ENCODE measurements at regions not wholly inside any gene's neighbourhood (a gene's known extent, or its start where the extent isn't known, plus 50 kb on each side); places are given as distances from the start of the nearest gene placed in this dataset.

GRCh38 chr4:173924561-173924960, 358.9 kb downstream of the FBXO8 start:
- no peak for DNase-seq (ENCODE audit: low read depth)

GRCh38 chr4:173919861-173920260, 363.6 kb downstream of the FBXO8 start:
- no peak for DNase-seq (ENCODE audit: low read depth)

GRCh38 chr4:173919196-173919595, 364.3 kb downstream of the FBXO8 start:
- peak; percentile 61 for DNase-seq (ENCODE audit: low read depth)

GRCh38 chr4:173917255-173917960, 366.1 kb downstream of the FBXO8 start:
- peak; percentile 92 for DNase-seq (ENCODE audit: low read depth)

- DNase-seq (ENCODE audit: low read depth), result no peak
Measured at GRCh38 chr4:173913496-173913895, 370.0 kb downstream of the FBXO8 start.

- no peak for DNase-seq (ENCODE audit: low read depth)
Measured at GRCh38 chr4:173912384-173912783, 371.1 kb downstream of the FBXO8 start.

- DNase-seq (ENCODE audit: low read depth), result no peak
Measured at GRCh38 chr4:173910891-173911290, 372.6 kb downstream of the FBXO8 start.

- no peak for DNase-seq (ENCODE audit: low read depth)
Measured at GRCh38 chr4:173909294-173909693, 374.2 kb downstream of the FBXO8 start.

- DNase-seq (ENCODE audit: low read depth), result no peak
Measured at GRCh38 chr4:173899813-173900212, 369.8 kb upstream of the HAND2 start.

GRCh38 chr4:173891072-173891471, 361.0 kb upstream of the HAND2 start:
- DNase-seq (ENCODE audit: low read depth), result no peak

- peak; percentile 66 for DNase-seq (ENCODE audit: low read depth)
Measured at GRCh38 chr4:173883821-173884220, 353.8 kb upstream of the HAND2 start.

GRCh38 chr4:173880897-173881296, 350.9 kb upstream of the HAND2 start:
- DNase-seq (ENCODE audit: low read depth), result no peak

- no peak for DNase-seq (ENCODE audit: low read depth)
Measured at GRCh38 chr4:173879509-173879908, 349.5 kb upstream of the HAND2 start.

GRCh38 chr4:173878701-173879100, 348.7 kb upstream of the HAND2 start:
- DNase-seq (ENCODE audit: low read depth), result peak; percentile 76

- no peak for DNase-seq (ENCODE audit: low read depth)
Measured at GRCh38 chr4:173871643-173872042, 341.6 kb upstream of the HAND2 start.

GRCh38 chr4:173866322-173867026, 336.4 kb upstream of the HAND2 start:
- DNase-seq (ENCODE audit: low read depth), result no peak

GRCh38 chr4:173862754-173863153, 332.7 kb upstream of the HAND2 start:
- DNase-seq (ENCODE audit: low read depth), result no peak

GRCh38 chr4:173860094-173860493, 330.1 kb upstream of the HAND2 start:
- peak; percentile 24 for DNase-seq (ENCODE audit: low read depth)

- peak; percentile 5 for DNase-seq (ENCODE audit: low read depth)
Measured at GRCh38 chr4:173859091-173859713, 329.2 kb upstream of the HAND2 start.

- DNase-seq (ENCODE audit: low read depth), result no peak
Measured at GRCh38 chr4:173858471-173858870, 328.4 kb upstream of the HAND2 start.

GRCh38 chr4:173857828-173858227, 327.8 kb upstream of the HAND2 start:
- no peak for DNase-seq (ENCODE audit: low read depth)

GRCh38 chr4:173855015-173855414, 325.0 kb upstream of the HAND2 start:
- DNase-seq (ENCODE audit: low read depth), result peak; percentile 45

- no peak for DNase-seq (ENCODE audit: low read depth)
Measured at GRCh38 chr4:173852775-173853174, 322.7 kb upstream of the HAND2 start.
